Neuronal stem cell (in vitro differentiated cells): ENCODE measurements at regions not wholly inside any gene's neighbourhood (a gene's known extent, or its start where the extent isn't known, plus 50 kb on each side); places are given as distances from the start of the nearest gene placed in this dataset.

Experiments
- DNase-seq: peaks from one replicate; pipeline ENCODE4 v3.0.0-alpha.2; 2013; ENCODE audit warnings: low spot score
- H2AFZ ChIP-seq: one replicate; pipeline ENCODE4 v1.6.1; 2013; ENCODE audit warnings: mild to moderate bottlenecking, low read length, inconsistent platforms
- H2AK5ac ChIP-seq: 2 replicates; pipeline ENCODE4 v1.6.1; 2013; ENCODE audit warnings: low read depth, mild to moderate bottlenecking, inconsistent platforms, low read length, moderate library complexity, mixed read lengths
- H2BK120ac ChIP-seq: 2 replicates; pipeline ENCODE4 v1.6.1; 2013; ENCODE audit warnings: low read depth, mild to moderate bottlenecking, inconsistent platforms, low read length, moderate library complexity, mixed read lengths
- H2BK12ac ChIP-seq: one replicate; pipeline ENCODE4 v1.6.1; 2013; ENCODE audit warnings: low read length, inconsistent platforms
- H2BK15ac ChIP-seq: 2 replicates; pipeline ENCODE4 v1.6.1; 2013; ENCODE audit warnings: mild to moderate bottlenecking, low read length, inconsistent platforms, mixed read lengths
- H2BK5ac ChIP-seq: one replicate; pipeline ENCODE4 v1.6.1; 2013; ENCODE audit warnings: inconsistent platforms, mild to moderate bottlenecking, low read length, moderate library complexity
- H3K14ac ChIP-seq: one replicate; pipeline ENCODE4 v1.6.1; 2013; ENCODE audit warnings: low read length, inconsistent platforms
- H3K18ac ChIP-seq: 2 replicates; pipeline ENCODE4 v1.6.1; 2013; ENCODE audit warnings: low read length, inconsistent platforms
- H3K23ac ChIP-seq: 2 replicates; pipeline ENCODE4 v1.6.1; 2013; ENCODE audit warnings: low read depth, mild to moderate bottlenecking, mixed read lengths, low read length, inconsistent platforms; ENCODE audit not compliant: poor library complexity
- H3K27ac ChIP-seq: replicated peaks from 3 replicates; pipeline ENCODE4 v1.5.1; 2013; ENCODE audit warnings: low read length, inconsistent platforms
- H3K27me3 ChIP-seq, 3 experiments: 2 replicates each; pipeline ENCODE4 v1.6.1; 2013; ENCODE audit warnings: low read length in 3 of 3, mild to moderate bottlenecking in 2 of 3, inconsistent platforms in 1 of 3, low read depth in 1 of 3, mixed read lengths in 1 of 3, moderate library complexity in 1 of 3; ENCODE audit not compliant: control insufficient read depth in 3 of 3, insufficient read depth in 3 of 3
- H3K36me3 ChIP-seq, 2 donors: replicated peaks in 1 of 2; 2 replicates each; pipeline ENCODE4 v1.6.1; 2013; ENCODE audit warnings: low read length in 2 of 2; ENCODE audit not compliant: control insufficient read depth in 2 of 2, insufficient read depth in 2 of 2
- H3K4ac ChIP-seq: 2 replicates; pipeline ENCODE4 v1.6.1; 2013; ENCODE audit warnings: inconsistent platforms, mild to moderate bottlenecking, low read length, moderate library complexity
- H3K4me1 ChIP-seq, 2 donors: 1 replicate in 1 of 2; 2 replicates in 1 of 2; pipeline ENCODE4 v1.6.1; 2013; ENCODE audit warnings: low read length in 2 of 2, low read depth in 1 of 2; ENCODE audit not compliant: control insufficient read depth in 2 of 2, insufficient read depth in 1 of 2
- H3K4me2 ChIP-seq: one replicate; pipeline ENCODE4 v1.6.1; 2013; ENCODE audit warnings: mild to moderate bottlenecking, low read length, inconsistent platforms; ENCODE audit not compliant: insufficient read depth, poor library complexity, severe bottlenecking
- H3K4me3 ChIP-seq, 2 donors: 2 replicates each; pipeline ENCODE4 v1.5.1; 2013; ENCODE audit warnings: low read length in 2 of 2, mild to moderate bottlenecking in 2 of 2, inconsistent platforms in 1 of 2, moderate library complexity in 1 of 2
- H3K79me1 ChIP-seq: one replicate; pipeline ENCODE4 v1.6.1; 2013; ENCODE audit warnings: low read depth, mild to moderate bottlenecking, inconsistent platforms, low read length, moderate library complexity
- H3K9ac ChIP-seq: one replicate; pipeline ENCODE4 v1.6.1; 2013; ENCODE audit warnings: mild to moderate bottlenecking, low read depth, low read length, inconsistent platforms; ENCODE audit not compliant: poor library complexity
- H3K9me3 ChIP-seq, 2 donors: replicated peaks in 1 of 2; 2 replicates each; pipeline versions ENCODE3 to v1.6.1; 2013; ENCODE audit warnings: low read length in 2 of 2, mild to moderate bottlenecking in 2 of 2, inconsistent platforms in 1 of 2, low read depth in 1 of 2, mixed read lengths in 1 of 2, moderate library complexity in 1 of 2; ENCODE audit not compliant: control insufficient read depth in 2 of 2, insufficient read depth in 1 of 2
- H4K8ac ChIP-seq: one replicate; pipeline ENCODE4 v1.6.1; 2013; ENCODE audit warnings: low read depth, mild to moderate bottlenecking, inconsistent platforms, low read length, moderate library complexity
- H4K91ac ChIP-seq: one replicate; pipeline ENCODE4 v1.6.1; 2013; ENCODE audit warnings: low read length, low read depth, mild to moderate bottlenecking, inconsistent platforms; ENCODE audit not compliant: poor library complexity
- WGBS, 2 donors: extraction: QIAGEN DNeasy Blood & Tissue Kit; methylation state at CpG; one replicate each; pipeline ENCODE4 v1.1.7; 2013; ENCODE audit warnings: missing lambda C conversion rate in 2 of 2, mixed read lengths in 1 of 2; ENCODE audit not compliant: insufficient read length in 2 of 2, insufficient replicate concordance in 1 of 2; ENCODE audit errors: extremely low coverage in 2 of 2; 5-methylcytosine and 5-hydroxymethylcytosine counted together

DNA sequence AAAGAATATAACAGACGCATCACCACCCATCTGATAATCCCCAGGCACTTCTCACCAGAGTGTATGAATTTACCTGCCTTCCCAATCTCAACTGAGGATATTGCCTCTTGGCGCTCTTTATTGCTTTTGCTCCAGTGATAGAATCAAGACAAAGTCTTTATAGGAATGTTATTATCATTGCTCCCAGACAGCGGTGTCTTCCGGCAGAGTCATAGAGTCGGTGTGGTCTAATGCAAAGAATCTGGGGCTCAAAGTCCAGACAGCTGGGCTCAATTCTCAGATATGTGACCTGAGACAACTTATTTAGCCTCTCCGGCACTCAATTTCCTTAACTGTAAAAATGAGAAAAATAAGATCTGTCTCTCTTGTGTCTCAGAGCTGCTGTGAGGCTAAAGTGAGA is 106.1 kb upstream of the PAK3 start:
- Histone ChIP-seq H3K27ac (no peak overlapping the region), H3K27me3 (peaks cover 0 to 4% (median 0%) of the 10 kb centered on the region in 3 experiments)
- no peak for DNase-seq

DNA sequence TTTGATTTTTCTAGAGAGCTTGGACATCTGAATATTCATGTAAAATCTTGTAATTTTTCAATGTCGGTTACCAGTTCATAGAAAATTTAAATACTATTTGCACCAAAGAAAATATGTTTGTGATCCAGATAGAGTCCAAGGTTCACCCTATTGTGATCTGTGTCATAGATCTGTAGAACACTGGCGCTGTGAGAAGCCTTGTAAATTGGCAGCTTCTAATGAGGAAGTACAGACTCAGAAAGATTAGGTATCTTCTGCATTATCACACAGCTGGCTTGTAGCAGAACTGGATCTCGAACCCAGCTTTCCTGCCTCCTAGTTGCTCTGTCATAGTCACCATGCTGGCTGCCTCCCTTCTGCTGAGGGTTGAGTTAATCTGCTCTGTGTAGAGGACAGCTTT is 106.5 kb upstream of the PAK3 start:
- Histone ChIP-seq H3K27ac (no peak overlapping the region), H3K9me3 (no peaks in the 10 kb centered on the region), H3K79me1 (peaks cover 2% of the 10 kb centered on the region), H2AK5ac (no peak overlapping the region), H3K23ac (no peak overlapping the region), H3K4ac (no peak overlapping the region), H2BK12ac (no peak overlapping the region), H2BK120ac (no peak overlapping the region), H3K14ac (no peak overlapping the region), H2BK5ac (no peak overlapping the region), H2AFZ (no peak overlapping the region), H4K91ac (no peak overlapping the region), H3K36me3 (no peaks in the 10 kb centered on the region), H3K18ac (no peak overlapping the region), H3K4me3 (no peak overlapping the region), H3K9ac (no peak overlapping the region), H3K27me3 (peaks cover 0 to 4% (median 0%) of the 10 kb centered on the region in 3 experiments), H4K8ac (no peak overlapping the region), H3K4me1 (no peaks in the 10 kb centered on the region), H3K4me2 (no peak overlapping the region), H2BK15ac (no peak overlapping the region)
- no peak for DNase-seq
- WGBS, 2 donors: no CpG with 5 or more reads among the region's 3 CpGs

More for the DNA sequence above, 106.1 kb upstream of the PAK3 start:
- H3K23ac ChIP-seq: no peak overlapping the region
- H2AFZ ChIP-seq: no peak overlapping the region
- H4K91ac ChIP-seq: no peak overlapping the region
- no peak overlapping the region for H3K14ac ChIP-seq
- no peak overlapping the region for H3K18ac ChIP-seq
- WGBS, 2 donors: no CpG with 5 or more reads among the region's 6 CpGs
- no peak overlapping the region for H2BK5ac ChIP-seq
- H2BK12ac ChIP-seq: no peak overlapping the region
- H3K9ac ChIP-seq: no peak overlapping the region
- no peaks in the 10 kb centered on the region for H3K36me3 ChIP-seq
- H3K4me1 ChIP-seq: no peaks in the 10 kb centered on the region
- H3K4me2 ChIP-seq: no peak overlapping the region
- no peak overlapping the region for H2BK120ac ChIP-seq
- no peak overlapping the region for H4K8ac ChIP-seq
- H2AK5ac ChIP-seq: no peak overlapping the region
- no peak overlapping the region for H2BK15ac ChIP-seq
- H3K4me3 ChIP-seq: no peak overlapping the region
- peaks cover 2% of the 10 kb centered on the region for H3K79me1 ChIP-seq
- no peaks in the 10 kb centered on the region for H3K9me3 ChIP-seq
- no peak overlapping the region for H3K4ac ChIP-seq

DNA sequence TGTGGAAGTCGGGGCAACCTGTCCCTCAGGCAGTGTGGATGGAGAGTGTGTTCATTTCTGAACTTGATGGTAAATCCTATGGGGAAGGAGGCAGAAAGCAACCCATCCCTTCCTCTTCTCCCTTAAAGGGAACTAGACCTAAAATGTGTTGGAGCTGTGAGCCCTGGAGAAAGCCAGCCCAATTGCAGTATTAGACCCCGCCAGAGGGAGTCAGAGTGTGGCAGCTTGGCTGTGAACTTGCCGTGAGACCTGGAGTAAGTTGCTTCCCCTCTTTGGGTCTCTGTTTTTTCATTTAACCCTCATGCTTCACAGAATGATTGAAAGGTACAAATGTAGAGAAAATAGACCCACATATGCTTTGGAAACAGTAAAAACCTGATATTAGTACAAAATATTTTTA is 108.7 kb upstream of the PAK3 start:
- H2BK120ac ChIP-seq: no peak overlapping the region
- no CpG with 5 or more reads among the region's 3 CpGs for WGBS, 2 donors

DNA sequence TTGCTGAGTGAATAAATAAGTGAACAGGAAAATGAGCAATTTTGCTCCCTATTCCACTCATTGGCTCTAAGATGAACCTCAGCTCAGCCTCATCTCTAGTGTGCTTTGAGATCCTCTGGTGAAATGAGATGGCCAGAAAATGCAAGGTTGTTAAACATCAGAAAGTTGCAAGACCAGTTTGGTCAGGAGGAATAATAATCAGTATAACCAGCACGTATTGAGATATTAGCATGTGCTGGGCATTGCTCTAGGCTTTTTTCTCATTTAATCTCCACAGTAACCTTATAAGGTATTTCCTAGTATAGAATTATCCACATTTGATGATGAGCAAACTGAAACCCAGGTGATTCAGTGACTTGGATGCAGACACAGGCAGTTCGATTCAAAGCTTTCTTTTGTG is 110.5 kb upstream of the PAK3 start:
- peaks cover 0 to 6% (median 0%) of the 10 kb centered on the region in 3 experiments for H3K27me3 ChIP-seq
- H2BK15ac ChIP-seq: no peak overlapping the region
- no peak overlapping the region for H2AK5ac ChIP-seq
- no peak overlapping the region for H3K27ac ChIP-seq
- DNase-seq: no peak
- H3K36me3 ChIP-seq: no peaks in the 10 kb centered on the region
- no peak overlapping the region for H2BK5ac ChIP-seq
- H2BK120ac ChIP-seq: no peak overlapping the region
- H3K18ac ChIP-seq: no peak overlapping the region
- no peak overlapping the region for H2BK12ac ChIP-seq
- H3K14ac ChIP-seq: no peak overlapping the region
- H3K9ac ChIP-seq: no peak overlapping the region
- peaks cover 0 to 3% of the 10 kb centered on the region in 2 donors for H3K4me1 ChIP-seq
- H4K91ac ChIP-seq: no peak overlapping the region
- H3K23ac ChIP-seq: no peak overlapping the region
- H3K4me2 ChIP-seq: no peak overlapping the region
- H4K8ac ChIP-seq: no peak overlapping the region
- no peaks in the 10 kb centered on the region for H3K9me3 ChIP-seq
- WGBS, 2 donors: no CpG with 5 or more reads among the region's 2 CpGs
- no peak overlapping the region for H3K4me3 ChIP-seq
- H3K79me1 ChIP-seq: peaks cover 2% of the 10 kb centered on the region
- H2AFZ ChIP-seq: no peak overlapping the region
- H3K4ac ChIP-seq: no peak overlapping the region

More for the DNA sequence above, 108.7 kb upstream of the PAK3 start:
- Histone ChIP-seq H3K4me2 (no peak overlapping the region), H3K23ac (no peak overlapping the region), H4K91ac (no peak overlapping the region), H2AK5ac (no peak overlapping the region), H3K4me3 (no peak overlapping the region), H3K27me3 (peaks cover 0 to 4% (median 0%) of the 10 kb centered on the region in 3 experiments), H2BK15ac (no peak overlapping the region), H3K14ac (no peak overlapping the region), H3K4ac (no peak overlapping the region), H3K9me3 (no peaks in the 10 kb centered on the region), H4K8ac (no peak overlapping the region), H3K4me1 (peaks cover 0 to 3% of the 10 kb centered on the region in 2 donors), H3K27ac (no peak overlapping the region), H3K79me1 (peaks cover 2% of the 10 kb centered on the region), H3K36me3 (no peaks in the 10 kb centered on the region), H2BK5ac (no peak overlapping the region), H3K18ac (no peak overlapping the region), H2BK12ac (no peak overlapping the region), H2AFZ (no peak overlapping the region), H3K9ac (no peak overlapping the region)
- DNase-seq: no peak
